Fibroblast of lung (primary cell): ENCODE measurements at regions not wholly inside any gene's neighbourhood (a gene's known extent, or its start where the extent isn't known, plus 50 kb on each side); places are given as distances from the start of the nearest gene placed in this dataset.

Experiments
- EZH2 ChIP-seq: IDR thresholded peaks from 2 replicates; pipeline ENCODE4 v1.5.1; 2012; ENCODE audit warnings: low read length, control low read depth, mild to moderate bottlenecking; ENCODE audit errors: missing control alignments
- TF ChIP-seq, protein P1 (sequence below), 2 donors: IDR thresholded peaks in 1 of 2; conservative IDR thresholded peaks in 1 of 2; 1 replicate in 1 of 2; 2 replicates in 1 of 2; pipeline ENCODE4 v1.5.1; 2011 to 2012; ENCODE audit warnings: low read length in 2 of 2, control low read depth in 1 of 2, inconsistent platforms in 1 of 2, low read depth in 1 of 2, mild to moderate bottlenecking in 1 of 2

DNA sequence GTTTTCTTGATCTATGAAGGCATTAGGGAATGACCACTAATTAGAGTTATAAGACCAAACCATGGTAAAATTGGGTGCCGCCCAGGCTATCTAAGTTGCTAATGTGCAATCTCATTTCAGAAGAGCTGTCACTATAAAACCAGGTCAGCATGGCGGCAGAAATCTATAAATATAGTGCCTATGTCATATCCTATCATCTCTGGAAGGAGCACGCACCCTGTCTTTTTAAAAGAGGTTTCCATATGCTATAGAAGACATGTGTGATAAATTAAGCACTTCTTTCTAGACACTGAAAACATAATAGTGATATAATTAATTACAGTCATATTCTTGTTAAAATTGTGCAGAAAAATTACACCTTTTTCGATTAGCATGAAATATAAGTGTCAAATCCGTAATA, 152.0 kb upstream of the MDFIC2 start:
- TF ChIP-seq, protein P1, sequence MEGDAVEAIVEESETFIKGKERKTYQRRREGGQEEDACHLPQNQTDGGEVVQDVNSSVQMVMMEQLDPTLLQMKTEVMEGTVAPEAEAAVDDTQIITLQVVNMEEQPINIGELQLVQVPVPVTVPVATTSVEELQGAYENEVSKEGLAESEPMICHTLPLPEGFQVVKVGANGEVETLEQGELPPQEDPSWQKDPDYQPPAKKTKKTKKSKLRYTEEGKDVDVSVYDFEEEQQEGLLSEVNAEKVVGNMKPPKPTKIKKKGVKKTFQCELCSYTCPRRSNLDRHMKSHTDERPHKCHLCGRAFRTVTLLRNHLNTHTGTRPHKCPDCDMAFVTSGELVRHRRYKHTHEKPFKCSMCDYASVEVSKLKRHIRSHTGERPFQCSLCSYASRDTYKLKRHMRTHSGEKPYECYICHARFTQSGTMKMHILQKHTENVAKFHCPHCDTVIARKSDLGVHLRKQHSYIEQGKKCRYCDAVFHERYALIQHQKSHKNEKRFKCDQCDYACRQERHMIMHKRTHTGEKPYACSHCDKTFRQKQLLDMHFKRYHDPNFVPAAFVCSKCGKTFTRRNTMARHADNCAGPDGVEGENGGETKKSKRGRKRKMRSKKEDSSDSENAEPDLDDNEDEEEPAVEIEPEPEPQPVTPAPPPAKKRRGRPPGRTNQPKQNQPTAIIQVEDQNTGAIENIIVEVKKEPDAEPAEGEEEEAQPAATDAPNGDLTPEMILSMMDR (conservative IDR thresholded peaks at IDR 0.05 in 1 of 2, IDR thresholded peaks at IDR 0.05 in 1 of 2; ENCODE audit: low read depth in 1 of 2, low read length in 2 of 2) = no peak
- TF ChIP-seq EZH2 = no peak
